Medulla oblongata (tissue), 1 donor: ENCODE measurements at regions not wholly inside any gene's neighbourhood (a gene's known extent, or its start where the extent isn't known, plus 50 kb on each side); places are given as distances from the start of the nearest gene placed in this dataset.
"Not testable (repeated sequence)": the region's sequence is repeated elsewhere in the genome, so short reads cannot be mapped to it uniquely, and the experiment has no call there.

Experiments
- DNase-seq: peaks from one replicate; pipeline ENCODE4 v3.0.0-alpha.2; 2015; ENCODE audit errors: extremely low spot score

- DNase-seq, result no peak
Observed at GRCh38 chr7:126005064-126005463, 1075.4 kb upstream of the POT1 start.

GRCh38 chr7:126001349-126001748 lies 1071.7 kb upstream of the POT1 start:
- no peak for DNase-seq

GRCh38 chr7:125984795-125985194 lies 1055.2 kb upstream of the POT1 start:
- DNase-seq, result no peak

GRCh38 chr7:125971656-125972055 lies 1042.0 kb upstream of the POT1 start:
- DNase-seq, result no peak

GRCh38 chr7:125966278-125967048 lies 1036.8 kb upstream of the POT1 start:
- no peak for DNase-seq

GRCh38 chr7:125934955-125935354 lies 1005.3 kb upstream of the POT1 start:
- no peak for DNase-seq

- DNase-seq, result no peak
Observed at GRCh38 chr7:125934539-125934938, 1004.9 kb upstream of the POT1 start.

- DNase-seq, result no peak
Observed at GRCh38 chr7:125930848-125931247, 1001.2 kb upstream of the POT1 start.

GRCh38 chr7:125927556-125927955 lies 997.9 kb upstream of the POT1 start:
- no peak for DNase-seq

GRCh38 chr7:125926621-125927020 lies 997.0 kb upstream of the POT1 start:
- DNase-seq, result no peak

- no peak for DNase-seq
Observed at GRCh38 chr7:125924037-125924436, 994.4 kb upstream of the POT1 start.

GRCh38 chr7:125915381-125915948 lies 985.8 kb upstream of the POT1 start:
- DNase-seq, result not testable (repeated sequence)

GRCh38 chr7:125908711-125909110 lies 979.1 kb upstream of the POT1 start:
- DNase-seq, result no peak

- no peak for DNase-seq
Observed at GRCh38 chr7:125899577-125899976, 970.0 kb upstream of the POT1 start.

GRCh38 chr7:125892434-125892833 lies 962.8 kb upstream of the POT1 start:
- DNase-seq, result no peak

- no peak for DNase-seq
Observed at GRCh38 chr7:125878988-125879387, 949.4 kb upstream of the POT1 start.

- DNase-seq, result no peak
Observed at GRCh38 chr7:125878235-125878956, 948.8 kb upstream of the POT1 start.

GRCh38 chr7:125877246-125877645 lies 947.6 kb upstream of the POT1 start:
- DNase-seq, result no peak

- DNase-seq, result no peak
Observed at GRCh38 chr7:125876431-125876830, 946.8 kb upstream of the POT1 start.

GRCh38 chr7:125871431-125871830 lies 941.8 kb upstream of the POT1 start:
- DNase-seq, result no peak

- DNase-seq, result no peak
Observed at GRCh38 chr7:125857606-125858005, 928.0 kb upstream of the POT1 start.

GRCh38 chr7:125848157-125848556 lies 918.5 kb upstream of the POT1 start:
- no peak for DNase-seq

GRCh38 chr7:125847692-125848091 lies 918.1 kb upstream of the POT1 start:
- no peak for DNase-seq
